Endothelial cell of umbilical vein (primary cell): ENCODE measurements at regions not wholly inside any gene's neighbourhood (a gene's known extent, or its start where the extent isn't known, plus 50 kb on each side); places are given as distances from the start of the nearest gene placed in this dataset.

Experiments
- BruUV-seq: library from RNA; stranded (reverse); fragments of 400-500 nt; replicated peaks from 2 replicates; lab custom pipeline; 2021; lab: Mats Ljungman, UMichigan
- CTCF ChIA-PET: fragments of 300-600, 350-600 bp; sonication (Branson Sonifier 250); formaldehyde crosslinking; loops from one replicate; lab custom pipeline; 2021; ENCODE audit warnings: antibody characterized with exemption, inconsistent platforms; lab: Charles Lee
- POLR2A ChIA-PET: fragments of 300-600, 350-600 bp; sonication (Branson Sonifier 250); formaldehyde crosslinking; loops from one replicate; lab custom pipeline; 2021; ENCODE audit warnings: antibody characterized with exemption, inconsistent platforms; lab: Charles Lee
- DNase-seq: peaks from one replicate; pipeline ENCODE4 v3.0.0-alpha.2; 2011; ENCODE audit warnings: low read depth, low spot score
- FAIRE-seq: peaks from 2 replicates; lab custom pipeline; 2011; peaks lifted over from hg19 to GRCh38; lab: Jason Lieb, UNC
- H2AFZ ChIP-seq: 2 replicates; pipeline ENCODE4 v1.6.0; 2012; ENCODE audit warnings: low read depth, low read length, control low read depth, inconsistent platforms
- H3K27ac ChIP-seq: 2 replicates; pipeline ENCODE4 v1.5.1; 2011; ENCODE audit warnings: low read depth, mild to moderate bottlenecking, control low read depth, low read length, moderate library complexity; ENCODE audit not compliant: insufficient read depth
- H3K27me3 ChIP-seq, 2 experiments: 2 replicates each; pipeline versions ENCODE4 v1.6.0 to v1.6.1; 2011; ENCODE audit warnings: low read length in 2 of 2, mixed read lengths in 1 of 2; ENCODE audit not compliant: control insufficient read depth in 2 of 2, insufficient read depth in 2 of 2
- H3K36me3 ChIP-seq, 2 experiments: 2 replicates in 1 of 2; 3 replicates in 1 of 2; pipeline ENCODE4 v1.5.1; 2011; ENCODE audit warnings: low read length in 2 of 2, mild to moderate bottlenecking in 1 of 2, moderate library complexity in 1 of 2; ENCODE audit not compliant: control insufficient read depth in 2 of 2, insufficient read depth in 2 of 2; ENCODE audit errors: extremely low read depth in 1 of 2
- H3K4me1 ChIP-seq: 3 replicates; pipeline ENCODE4 v1.5.1; 2011; ENCODE audit warnings: mild to moderate bottlenecking, low read length; ENCODE audit not compliant: control insufficient read depth, insufficient read depth; ENCODE audit errors: extremely low read depth
- H3K4me2 ChIP-seq: 2 replicates; pipeline ENCODE4 v1.6.1; 2011; ENCODE audit warnings: low read length, control low read depth, mixed read lengths; ENCODE audit not compliant: insufficient read depth
- H3K4me3 ChIP-seq, 3 experiments: fragments of 200-600 bp in 1 of 3; sonication (generic), shearing (Covaris generic) in 1 of 3; replicated peaks in 1 of 3; 2 replicates each; pipeline ENCODE4 v1.5.1; 2011 to 2016; ENCODE audit warnings: control low read depth in 3 of 3, low read length in 3 of 3, mild to moderate bottlenecking in 2 of 3, inconsistent platforms in 1 of 3, low read depth in 1 of 3, moderate library complexity in 1 of 3; ENCODE audit not compliant: insufficient read depth in 1 of 3
- H3K79me2 ChIP-seq: 2 replicates; pipeline ENCODE4 v1.6.0; 2012; ENCODE audit warnings: low read length, inconsistent platforms; ENCODE audit not compliant: control insufficient read depth, insufficient read depth
- H3K9ac ChIP-seq: replicated peaks from 2 replicates; pipeline ENCODE3; 2011; ENCODE audit warnings: low read length, control low read depth; ENCODE audit not compliant: insufficient read depth; ENCODE audit errors: extremely low read depth
- H3K9me1 ChIP-seq: replicated peaks from 3 replicates; pipeline ENCODE4 v1.6.0; 2011; ENCODE audit warnings: mild to moderate bottlenecking, low read length; ENCODE audit not compliant: control insufficient read depth, insufficient read depth; ENCODE audit errors: extremely low read depth
- H3K9me3 ChIP-seq: replicated peaks from 2 replicates; pipeline ENCODE4 v1.5.1; 2012; ENCODE audit warnings: low read length, inconsistent platforms; ENCODE audit not compliant: control insufficient read depth, insufficient read depth
- H4K20me1 ChIP-seq: replicated peaks from 2 replicates; pipeline ENCODE3; 2011; ENCODE audit warnings: mild to moderate bottlenecking, low read length; ENCODE audit not compliant: control insufficient read depth, insufficient read depth; ENCODE audit errors: extremely low read depth
- CTCF ChIP-seq, 2 donors: IDR thresholded peaks; 1 replicate in 1 of 2; 2 replicates in 1 of 2; pipeline ENCODE4 v1.5.1; 2011; ENCODE audit warnings: low read length in 2 of 2, mild to moderate bottlenecking in 2 of 2, moderate library complexity in 2 of 2, control low read depth in 1 of 2, inconsistent platforms in 1 of 2, low read depth in 1 of 2; ENCODE audit not compliant: insufficient read depth in 1 of 2; ENCODE audit errors: extremely low read depth in 1 of 2
- EZH2 ChIP-seq: IDR thresholded peaks from 2 replicates; pipeline ENCODE4 v1.6.1; 2012; ENCODE audit warnings: borderline replicate concordance, low read depth, mild to moderate bottlenecking, moderate library complexity, low read length, inconsistent platforms; ENCODE audit not compliant: severe bottlenecking
- FOS ChIP-seq: IDR thresholded peaks from 2 replicates; pipeline ENCODE4 v1.6.1; 2011; ENCODE audit warnings: mild to moderate bottlenecking, low read length, moderate library complexity, borderline replicate concordance; ENCODE audit not compliant: insufficient read depth
- GATA2 ChIP-seq: IDR thresholded peaks from 2 replicates; pipeline ENCODE4 v1.7.0; 2011; ENCODE audit warnings: low read depth, mild to moderate bottlenecking, moderate library complexity, mixed read lengths, low read length; ENCODE audit not compliant: insufficient read length, insufficient read depth
- JUN ChIP-seq: IDR thresholded peaks from 2 replicates; pipeline ENCODE4 v1.6.1; 2011; ENCODE audit warnings: borderline replicate concordance, low read depth; ENCODE audit not compliant: insufficient read length, insufficient read depth
- MAX ChIP-seq: IDR thresholded peaks from 2 replicates; pipeline ENCODE4 v1.6.1; 2011; ENCODE audit not compliant: insufficient read depth, insufficient read length
- MYC ChIP-seq: IDR thresholded peaks from one replicate; pipeline ENCODE4 v1.6.1; 2011; ENCODE audit warnings: mild to moderate bottlenecking, low read depth, low read length
- POLR2A ChIP-seq: IDR thresholded peaks from 2 replicates; pipeline ENCODE4 v1.6.1; 2012; ENCODE audit warnings: low read depth, mild to moderate bottlenecking, control low read depth, low read length
- POLR2AphosphoS5 ChIP-seq: IDR thresholded peaks from 2 replicates; pipeline ENCODE4 v1.6.1; 2012; ENCODE audit warnings: low read depth, mild to moderate bottlenecking, control low read depth, low read length, moderate library complexity; ENCODE audit not compliant: insufficient read depth
- dilution Hi-C: fragments of 300-500 bp; cut with MboI; formaldehyde crosslinking; loops from one replicate; pipeline ENCODE4 v1.15.0; 2019; ENCODE audit warnings: low sequenced_read_pairs; ENCODE audit not compliant: extremely low pct_ligation_motif_present
- intact Hi-C: fragments of 100-400 bp; cut with micrococcal nuclease; formaldehyde crosslinking; loops from one replicate; pipeline ENCODE4 v1.10.0; 2022

GRCh38 chr15:37751401-37751800 lies 183.0 kb upstream of the TMCO5A start:
- H3K27me3 ChIP-seq = no peaks in the 10 kb centered on the region
- H2AFZ ChIP-seq = no peak overlapping the region
- H3K9ac ChIP-seq = no peak overlapping the region
- FAIRE-seq (no peak), DNase-seq (no peak)
- no peaks in the 10 kb centered on the region for H3K9me3 ChIP-seq
- no peaks in the 10 kb centered on the region for H3K9me1 ChIP-seq
- no TSS peak for BruUV-seq
- CTCF ChIA-PET = interaction anchor here (1.3 kb wide), 1 partner anchor 13 kb away, joined by 5 read pairs; no protein-coding TSS in a partner anchor
- H3K79me2 ChIP-seq = no peaks in the 10 kb centered on the region
- intact Hi-C loops = no loop called here
- H3K36me3 ChIP-seq = no peaks in the 10 kb centered on the region
- no peak overlapping the region for H3K27ac ChIP-seq
- dilution Hi-C loops = no loop called here
- no peaks in the 10 kb centered on the region for H3K4me1 ChIP-seq
- no peak for TF ChIP-seq POLR2AphosphoS5
- no peak for TF ChIP-seq EZH2
- TF ChIP-seq GATA2 = no peak
- TF ChIP-seq MAX = no peak
- TF ChIP-seq MYC = no peak
- no peak for TF ChIP-seq JUN
- no peak for TF ChIP-seq CTCF (IDR thresholded peaks at IDR 0.05; ENCODE audit: extremely low read depth in 1 of 2, insufficient read depth in 1 of 2, low read depth in 1 of 2, low read length in 2 of 2)
- no peak for TF ChIP-seq FOS
- TF ChIP-seq POLR2A = no peak
- POLR2A ChIA-PET = no interaction called here
- H3K4me2 ChIP-seq = no peak overlapping the region
- no peak overlapping the region for H3K4me3 ChIP-seq
- no peaks in the 10 kb centered on the region for H4K20me1 ChIP-seq
